DMS 273 (cell line): ENCODE measurements at regions not wholly inside any gene's neighbourhood (a gene's known extent, or its start where the extent isn't known, plus 50 kb on each side); places are given as distances from the start of the nearest gene placed in this dataset.
"Not testable (repeated sequence)": the region's sequence is repeated elsewhere in the genome, so short reads cannot be mapped to it uniquely, and the experiment has no call there.

Source experiments
- DNase-seq: peaks from one replicate; lab custom pipeline; 2025; ENCODE audit not compliant: unreplicated experiment; lab: John Stamatoyannopoulos, UW

GRCh38 chr4:3865986-3866812 is 100.0 kb downstream of the ADRA2C start:
- DNase-seq: no peak

GRCh38 chr4:3866813-3867129 is 100.6 kb downstream of the ADRA2C start:
- no peak for DNase-seq

- DNase-seq: no peak
These were observed 101.4 kb downstream of the ADRA2C start for GRCh38 chr4:3867403-3868100.

- DNase-seq: no peak
These were observed 102.3 kb downstream of the ADRA2C start for GRCh38 chr4:3868211-3869173.

- DNase-seq: no peak
These were observed 103.0 kb downstream of the ADRA2C start for GRCh38 chr4:3869174-3869572.

GRCh38 chr4:3869661-3870566 is 103.7 kb downstream of the ADRA2C start:
- no peak for DNase-seq

GRCh38 chr4:3870567-3870962 is 104.4 kb downstream of the ADRA2C start:
- no peak for DNase-seq

GRCh38 chr4:3871181-3871852 is 105.1 kb downstream of the ADRA2C start:
- peak; percentile 59 for DNase-seq

GRCh38 chr4:3871881-3872833 is 106.0 kb downstream of the ADRA2C start:
- DNase-seq: peak; percentile 18

GRCh38 chr4:3872834-3873313 is 106.7 kb downstream of the ADRA2C start:
- DNase-seq: no peak

- no peak for DNase-seq
These were observed 107.3 kb downstream of the ADRA2C start for GRCh38 chr4:3873408-3874027.

- DNase-seq: no peak
These were observed 107.8 kb downstream of the ADRA2C start for GRCh38 chr4:3874028-3874415.

GRCh38 chr4:3874525-3875110 is 108.4 kb downstream of the ADRA2C start:
- DNase-seq: no peak

- DNase-seq: no peak
These were observed 109.3 kb downstream of the ADRA2C start for GRCh38 chr4:3875466-3875865.

- DNase-seq: not testable (repeated sequence)
These were observed 110.1 kb downstream of the ADRA2C start for GRCh38 chr4:3876057-3876845.

GRCh38 chr4:3877236-3877635 is 111.1 kb downstream of the ADRA2C start:
- no peak for DNase-seq

GRCh38 chr4:3877868-3878267 is 111.7 kb downstream of the ADRA2C start:
- no peak for DNase-seq
